GM19240 (cell line): ENCODE measurements at regions not wholly inside any gene's neighbourhood (a gene's known extent, or its start where the extent isn't known, plus 50 kb on each side); places are given as distances from the start of the nearest gene placed in this dataset.

Experiments
- DNase-seq: peaks from one replicate; pipeline ENCODE4 v3.0.0; 2011; ENCODE audit warnings: low spot score; ENCODE audit not compliant: insufficient read length

- DNase-seq: no peak
Measured at GRCh38 chr22:27329966-27330645, 471.4 kb downstream of the MN1 start.

- DNase-seq: no peak
Measured at GRCh38 chr22:27331526-27332281, 469.9 kb downstream of the MN1 start.

GRCh38 chr22:27335102-27335660 lies 466.4 kb downstream of the MN1 start:
- no peak for DNase-seq

- DNase-seq: no peak
Measured at GRCh38 chr22:27336151-27337090, 465.1 kb downstream of the MN1 start.

GRCh38 chr22:27337676-27338075 lies 463.9 kb downstream of the MN1 start:
- no peak for DNase-seq

- no peak for DNase-seq
Measured at GRCh38 chr22:27340047-27340446, 461.5 kb downstream of the MN1 start.

- no peak for DNase-seq
Measured at GRCh38 chr22:27344546-27344945, 457.0 kb downstream of the MN1 start.

- DNase-seq: no peak
Measured at GRCh38 chr22:27345691-27346090, 455.9 kb downstream of the MN1 start.

GRCh38 chr22:27347951-27348350 lies 453.6 kb downstream of the MN1 start:
- no peak for DNase-seq

GRCh38 chr22:27348634-27349033 lies 452.9 kb downstream of the MN1 start:
- no peak for DNase-seq

- DNase-seq: no peak
Measured at GRCh38 chr22:27349456-27349855, 452.1 kb downstream of the MN1 start.

GRCh38 chr22:27350306-27350705 lies 451.2 kb downstream of the MN1 start:
- DNase-seq: no peak

- DNase-seq: no peak
Measured at GRCh38 chr22:27352426-27352825, 449.1 kb downstream of the MN1 start.

- DNase-seq: no peak
Measured at GRCh38 chr22:27358096-27358870, 443.3 kb downstream of the MN1 start.

GRCh38 chr22:27370269-27370668 lies 431.3 kb downstream of the MN1 start:
- DNase-seq: no peak

- no peak for DNase-seq
Measured at GRCh38 chr22:27370987-27371386, 430.6 kb downstream of the MN1 start.

- no peak for DNase-seq
Measured at GRCh38 chr22:27372364-27372763, 429.2 kb downstream of the MN1 start.

GRCh38 chr22:27372969-27373670 lies 428.4 kb downstream of the MN1 start:
- DNase-seq: no peak

GRCh38 chr22:27377501-27378295 lies 423.9 kb downstream of the MN1 start:
- DNase-seq: no peak
